SK-N-SH (cell line): ENCODE measurements at regions not wholly inside any gene's neighbourhood (a gene's known extent, or its start where the extent isn't known, plus 50 kb on each side); places are given as distances from the start of the nearest gene placed in this dataset.

ENCODE experiments used
- CTCF ChIA-PET: fragments of 300-600, 350-600 bp; formaldehyde crosslinking; extraction: SDS; loops from one replicate; lab custom pipeline; 2021; lab: Yijun Ruan, JAX
- POLR2A ChIA-PET: fragments of 350-600 bp; sonication (Branson Sonifier 250); formaldehyde crosslinking; extraction: SDS; loops from one replicate; lab custom pipeline; 2020; ENCODE audit warnings: antibody characterized with exemption, inconsistent platforms; lab: Yijun Ruan, JAX
- DNase-seq: peaks from one replicate; pipeline ENCODE4 v3.0.0; 2012
- H2AFZ ChIP-seq: fragments of 200-600 bp; sonication (generic); 2 replicates; pipeline ENCODE4 v1.8.1; 2016; ENCODE audit warnings: antibody characterized with exemption, mild to moderate bottlenecking, low read depth
- H3F3A ChIP-seq: fragments of 200-600 bp; sonication (generic); replicated peaks from 2 replicates; pipeline ENCODE3; 2016; ENCODE audit warnings: antibody characterized with exemption, mild to moderate bottlenecking; ENCODE audit not compliant: insufficient read depth
- H3K27ac ChIP-seq, 2 experiments: fragments of 200-500 bp in 1 of 2; fragments of 200-600 bp in 1 of 2; sonication (Bioruptor generic) in 1 of 2; sonication (generic), shearing (Covaris generic) in 1 of 2; 2 replicates each; pipeline versions ENCODE4 v1.5.1 to v1.6.1; 2014 to 2016; ENCODE audit warnings: low read depth in 2 of 2, inconsistent platforms in 1 of 2, low read length in 1 of 2, mild to moderate bottlenecking in 1 of 2, mixed read lengths in 1 of 2
- H3K27me3 ChIP-seq: fragments of 200-600 bp; sonication (generic), shearing (Covaris generic); 2 replicates; pipeline ENCODE4 v1.6.1; 2016; ENCODE audit warnings: mixed run types; ENCODE audit not compliant: insufficient read depth
- H3K36me3 ChIP-seq, 2 experiments: fragments of 200-500 bp in 1 of 2; fragments of 200-600 bp in 1 of 2; sonication (Bioruptor generic) in 1 of 2; sonication (generic) in 1 of 2; replicated peaks in 1 of 2; 2 replicates each; pipeline versions ENCODE3 to v1.5.1; 2014 to 2016; ENCODE audit warnings: low read length in 1 of 2, mild to moderate bottlenecking in 1 of 2; ENCODE audit not compliant: insufficient read depth in 2 of 2, control insufficient read depth in 1 of 2
- H3K4me1 ChIP-seq, 2 experiments: fragments of 200-500 bp in 1 of 2; fragments of 200-600 bp in 1 of 2; sonication (Bioruptor generic) in 1 of 2; sonication (generic), shearing (Covaris generic) in 1 of 2; 2 replicates each; pipeline versions ENCODE4 v1.5.1 to v1.6.1; 2014 to 2016; ENCODE audit warnings: low read depth in 1 of 2, low read length in 1 of 2, mixed run types in 1 of 2; ENCODE audit not compliant: insufficient read depth in 2 of 2, control insufficient read depth in 1 of 2
- H3K4me2 ChIP-seq: fragments of 200-600 bp; sonication (generic), shearing (Covaris generic); 2 replicates; pipeline ENCODE4 v1.6.1; 2017; ENCODE audit warnings: mixed run types
- H3K4me3 ChIP-seq, 2 experiments: fragments of 200-500 bp in 1 of 2; fragments of 200-600 bp in 1 of 2; sonication (Bioruptor generic) in 1 of 2; sonication (generic), shearing (Covaris generic) in 1 of 2; 2 replicates each; pipeline versions ENCODE4 v1.5.1 to v1.8.1; 2014 to 2016; ENCODE audit warnings: low read depth in 2 of 2, inconsistent platforms in 1 of 2, low read length in 1 of 2, mild to moderate bottlenecking in 1 of 2, mixed read lengths in 1 of 2, moderate library complexity in 1 of 2
- H3K79me2 ChIP-seq: fragments of 200-600 bp; sonication (generic); 2 replicates; pipeline ENCODE4 v1.8.1; 2017; ENCODE audit warnings: mild to moderate bottlenecking; ENCODE audit not compliant: insufficient read depth
- H3K9ac ChIP-seq: fragments of 200-600 bp; sonication (generic); 2 replicates; pipeline ENCODE4 v1.6.1; 2017; ENCODE audit warnings: mixed run types
- H3K9me2 ChIP-seq: fragments of 200-600 bp; sonication (generic); 2 replicates; pipeline ENCODE4 v1.6.1; 2017; ENCODE audit warnings: mixed run types
- H3K9me3 ChIP-seq: fragments of 200-600 bp; sonication (generic); 2 replicates; pipeline ENCODE4 v1.6.1; 2017; ENCODE audit warnings: mixed run types, mild to moderate bottlenecking, moderate library complexity
- H4K20me1 ChIP-seq: fragments of 200-600 bp; sonication (generic); 2 replicates; pipeline ENCODE4 v1.6.1; 2017; ENCODE audit warnings: mild to moderate bottlenecking, mixed run types; ENCODE audit not compliant: insufficient read depth
- ELF1 ChIP-seq: IDR thresholded peaks from 2 replicates; pipeline ENCODE4 v1.4.0; 2012
- EZH2phosphoT487 ChIP-seq: fragments of 200-600 bp; sonication (generic); IDR thresholded peaks from 2 replicates; pipeline ENCODE4 v1.6.1; 2017; ENCODE audit warnings: low read depth, mixed run types, mild to moderate bottlenecking, antibody characterized with exemption, moderate library complexity, borderline replicate concordance
- GABPA ChIP-seq: IDR thresholded peaks from 2 replicates; pipeline ENCODE4 v1.4.0; 2012; ENCODE audit warnings: low read depth, mild to moderate bottlenecking
- GATA2 ChIP-seq: sonication (generic); formaldehyde crosslinking; IDR thresholded peaks from 2 replicates; pipeline ENCODE4 v1.5.0; 2020; ENCODE audit warnings: mild to moderate bottlenecking, missing genetic modification reagents
- JUND ChIP-seq: IDR thresholded peaks from 2 replicates; pipeline ENCODE4 v1.4.0; 2012
- NFIC ChIP-seq: IDR thresholded peaks from 2 replicates; pipeline ENCODE4 v1.4.0; 2012; ENCODE audit warnings: borderline replicate concordance
- RFX5 ChIP-seq: IDR thresholded peaks from 2 replicates; pipeline ENCODE4 v1.6.1; 2012; ENCODE audit warnings: mild to moderate bottlenecking, improper control_type of control experiment, low read length
- TAF1 ChIP-seq: IDR thresholded peaks from 2 replicates; pipeline ENCODE4 v1.6.1; 2012; ENCODE audit warnings: low read depth, mild to moderate bottlenecking, low read length, moderate library complexity, borderline replicate concordance
- YY1 ChIP-seq: IDR thresholded peaks from 2 replicates; pipeline ENCODE4 v1.4.0; 2012; ENCODE audit warnings: low read depth, mild to moderate bottlenecking
- ZBTB33 ChIP-seq: IDR thresholded peaks from 2 replicates; pipeline ENCODE4 v1.4.0; 2012; ENCODE audit warnings: low read depth, borderline replicate concordance
- WGBS: methylation state at CpG from one replicate; pipeline ENCODE4 v1.1.6; 2017; ENCODE audit warnings: low lambda C conversion rate; 5-methylcytosine and 5-hydroxymethylcytosine counted together

- CTCF ChIA-PET = interaction anchor here (1.0 to 1.4 kb wide), 2 partner anchors 10 to 126 kb away, joined by 4 to 5 read pairs; no protein-coding TSS in a partner anchor
These were observed 470.0 kb downstream of the MATN1 start for GRCh38 chr1:30253361-30253760.

GRCh38 chr1:30250984-30251850, 472.2 kb downstream of the MATN1 start:
- Histone ChIP-seq H3K9ac (no peak overlapping the region), H3K36me3 (no peaks in the 10 kb centered on the region), H3K4me3 (no peak overlapping the region), H3K79me2 (no peaks in the 10 kb centered on the region), H3K9me3 (no peaks in the 10 kb centered on the region), H3K27ac (no peak overlapping the region), H3K4me1 (no peaks in the 10 kb centered on the region; a peak in 2 of 4 replicates), H3K27me3 (no peaks in the 10 kb centered on the region), H2AFZ (no peak overlapping the region), H4K20me1 (no peaks in the 10 kb centered on the region), H3K4me2 (no peak overlapping the region), H3F3A (no peaks in the 10 kb centered on the region), H3K9me2 (no peaks in the 10 kb centered on the region)
- no peak for DNase-seq
- 23% methylated on average over 6 of the region's 6 CpGs for WGBS
- POLR2A ChIA-PET = no interaction called here
- CTCF ChIA-PET = interaction anchor here (0.8 to 2.8 kb wide), 2 partner anchors 12 to 19 kb away, joined by 3 to 12 read pairs; no protein-coding TSS in a partner anchor
- TF ChIP-seq ELF1 (no peak), GABPA (no peak), GATA2 (CRISPR knock-in tag) (no peak), TAF1 (no peak), ZBTB33 (no peak), YY1 (no peak), JUND (no peak)

More at GRCh38 chr1:30253361-30253760, 470.0 kb downstream of the MATN1 start:
- Histone ChIP-seq H3K27ac (no peak overlapping the region), H3K9me3 (no peaks in the 10 kb centered on the region), H3K9me2 (no peaks in the 10 kb centered on the region), H3F3A (no peaks in the 10 kb centered on the region), H3K4me1 (no peaks in the 10 kb centered on the region; a peak in 2 of 4 replicates), H4K20me1 (no peaks in the 10 kb centered on the region), H3K4me3 (no peak overlapping the region), H3K4me2 (no peak overlapping the region), H3K27me3 (no peaks in the 10 kb centered on the region), H3K79me2 (no peaks in the 10 kb centered on the region), H3K9ac (no peak overlapping the region), H3K36me3 (no peaks in the 10 kb centered on the region), H2AFZ (no peak overlapping the region)
- POLR2A ChIA-PET = no interaction called here
- TF ChIP-seq NFIC (no peak), RFX5 (no peak), EZH2phosphoT487 (no peak), ELF1 (no peak)
- WGBS = 23% methylated on average over 3 of the region's 3 CpGs
- DNase-seq = no peak
